Brain microvascular endothelial cell (primary cell): ENCODE measurements at regions not wholly inside any gene's neighbourhood (a gene's known extent, or its start where the extent isn't known, plus 50 kb on each side); places are given as distances from the start of the nearest gene placed in this dataset.
"Not testable (repeated sequence)": the region's sequence is repeated elsewhere in the genome, so short reads cannot be mapped to it uniquely, and the experiment has no call there.

ENCODE experiments used
- DNase-seq: peaks from one replicate; pipeline ENCODE4 v3.0.0-alpha.2; 2020
- H3K27ac ChIP-seq: fragments of 250-450 bp; sonication (Bioruptor Pico); 2 replicates; pipeline ENCODE4 v1.5.1; 2020; ENCODE audit warnings: mild to moderate bottlenecking, moderate library complexity
- H3K27me3 ChIP-seq: fragments of 250-450 bp; sonication (Bioruptor Pico); replicated peaks from 2 replicates; pipeline ENCODE4 v1.5.1; 2020; ENCODE audit warnings: mild to moderate bottlenecking
- H3K36me3 ChIP-seq: fragments of 250-450 bp; sonication (Bioruptor Pico); replicated peaks from 2 replicates; pipeline ENCODE4 v1.5.1; 2020; ENCODE audit warnings: mild to moderate bottlenecking
- H3K4me3 ChIP-seq: 2 replicates; pipeline ENCODE4 v1.5.1; 2011; ENCODE audit warnings: low read depth, mild to moderate bottlenecking, control low read depth, low read length, moderate library complexity
- CTCF ChIP-seq: IDR thresholded peaks from 2 replicates; pipeline ENCODE4 v1.5.1; 2011; ENCODE audit warnings: low read depth, mild to moderate bottlenecking, moderate library complexity, low read length, control low read depth, inconsistent platforms; ENCODE audit errors: missing control alignments
- in situ Hi-C: cut with HindIII; loops from 2 replicates; pipeline ENCODE4 v1.10.0; 2017; ENCODE audit warnings: low sequenced_read_pairs, low pct_ligation_motif_present

- Histone ChIP-seq H3K27me3 (no peaks in the 10 kb centered on the region), H3K36me3 (no peaks in the 10 kb centered on the region), H3K4me3 (no peak overlapping the region), H3K27ac (peak overlapping the region; percentile 76)
- TF ChIP-seq CTCF, result no peak
- in situ Hi-C loops, result no loop called here
- DNase-seq, result peak; percentile 85
These were observed 146.8 kb downstream of the SEC14L1 start for GRCh38 chr17:77287432-77288068.

GRCh38 chr17:77288115-77288619, 147.4 kb downstream of the SEC14L1 start:
- Histone ChIP-seq H3K36me3 (no peaks in the 10 kb centered on the region), H3K4me3 (no peak overlapping the region), H3K27ac (peak overlapping the region; percentile 76), H3K27me3 (no peaks in the 10 kb centered on the region)
- DNase-seq, result no peak
- TF ChIP-seq CTCF, result no peak
- in situ Hi-C loops, result no loop called here

- H3K36me3 ChIP-seq, in situ Hi-C loops, DNase-seq: not testable (repeated sequence)
These were observed 150.2 kb downstream of the SEC14L1 start for GRCh38 chr17:77290759-77291558.

GRCh38 chr17:77291591-77292386, 151.0 kb downstream of the SEC14L1 start:
- Histone ChIP-seq H3K27ac (no peak overlapping the region), H3K36me3 (no peaks in the 10 kb centered on the region), H3K27me3 (no peaks in the 10 kb centered on the region), H3K4me3 (no peak overlapping the region)
- no peak for DNase-seq
- TF ChIP-seq CTCF, result no peak
- in situ Hi-C loops, result no loop called here

More at GRCh38 chr17:77290759-77291558, 150.2 kb downstream of the SEC14L1 start:
- not testable (repeated sequence) for H3K4me3 ChIP-seq, H3K27me3 ChIP-seq, H3K27ac ChIP-seq

- H3K27ac ChIP-seq, result no peak overlapping the region
- in situ Hi-C loops, result no loop called here
- no peaks in the 10 kb centered on the region for H3K27me3 ChIP-seq
- no peaks in the 10 kb centered on the region for H3K36me3 ChIP-seq
- no peak for DNase-seq
- no peak overlapping the region for H3K4me3 ChIP-seq
- TF ChIP-seq CTCF, result no peak
These were observed 154.0 kb downstream of the SEC14L1 start for GRCh38 chr17:77294761-77295160.

- Histone ChIP-seq H3K4me3 (no peak overlapping the region), H3K27me3 (no peaks in the 10 kb centered on the region), H3K27ac (no peak overlapping the region), H3K36me3 (no peaks in the 10 kb centered on the region)
- no peak for TF ChIP-seq CTCF
- no peak for DNase-seq
- in situ Hi-C loops, result no loop called here
These were observed 154.6 kb downstream of the SEC14L1 start for GRCh38 chr17:77295241-77295853.
